ENCODE measurements at regions not wholly inside any gene's neighbourhood (a gene's known extent, or its start where the extent isn't known, plus 50 kb on each side); places are given as distances from the start of the nearest gene placed in this dataset.

DNA sequence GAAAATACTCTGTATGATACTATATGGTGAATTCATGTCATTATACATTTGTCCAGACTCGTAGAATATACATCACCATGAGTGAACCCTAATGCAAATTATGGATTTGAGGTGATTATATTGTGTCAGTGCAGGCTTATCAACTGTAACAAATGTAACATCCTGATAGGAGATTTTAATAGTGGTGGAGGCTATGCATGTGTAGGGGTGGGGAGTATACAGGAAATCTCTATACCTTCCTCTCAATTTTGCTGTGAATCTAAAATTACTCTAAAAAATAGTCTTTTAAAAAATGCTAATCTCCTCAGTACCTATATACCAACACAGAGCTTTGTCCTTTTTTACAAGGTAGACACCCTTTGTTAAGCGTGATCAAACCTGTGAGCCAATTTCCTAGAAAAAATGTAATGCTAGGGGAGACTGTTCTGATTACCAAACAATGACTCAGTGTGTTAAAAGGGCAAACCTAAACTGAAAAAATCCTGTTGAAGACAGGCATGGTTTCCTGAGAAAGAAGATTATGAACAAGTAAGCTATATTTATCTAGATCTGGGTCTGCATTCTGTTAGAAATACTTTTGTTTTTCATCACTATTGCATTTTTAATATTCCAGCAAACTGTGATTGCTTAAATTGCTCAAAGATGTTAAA is 170.9 kb downstream of the DUSP6 start:
- H3K4me3 ChIP-seq (ENCODE audit: control insufficient read depth in 2 of 3, extremely low read depth in 1 of 3, insufficient read depth in 2 of 3, low read depth in 1 of 3, low read length in 3 of 3): no peak overlapping the region
- no peak overlapping the region for H2AFZ ChIP-seq (ENCODE audit: control insufficient read depth, low read length)
- H3K27ac ChIP-seq (ENCODE audit: control insufficient read depth, insufficient read depth, low read length): peak overlapping the region; percentile 74
- H3K36me3 ChIP-seq (ENCODE audit: control insufficient read depth in 2 of 2, extremely low read depth in 1 of 2, insufficient read depth in 2 of 2, low read length in 2 of 2): no peaks in the 10 kb centered on the region
- H3K27me3 ChIP-seq (ENCODE audit: control insufficient read depth, extremely low read depth, insufficient read depth, low read length): no peaks in the 10 kb centered on the region
- TF ChIP-seq, protein P1, sequence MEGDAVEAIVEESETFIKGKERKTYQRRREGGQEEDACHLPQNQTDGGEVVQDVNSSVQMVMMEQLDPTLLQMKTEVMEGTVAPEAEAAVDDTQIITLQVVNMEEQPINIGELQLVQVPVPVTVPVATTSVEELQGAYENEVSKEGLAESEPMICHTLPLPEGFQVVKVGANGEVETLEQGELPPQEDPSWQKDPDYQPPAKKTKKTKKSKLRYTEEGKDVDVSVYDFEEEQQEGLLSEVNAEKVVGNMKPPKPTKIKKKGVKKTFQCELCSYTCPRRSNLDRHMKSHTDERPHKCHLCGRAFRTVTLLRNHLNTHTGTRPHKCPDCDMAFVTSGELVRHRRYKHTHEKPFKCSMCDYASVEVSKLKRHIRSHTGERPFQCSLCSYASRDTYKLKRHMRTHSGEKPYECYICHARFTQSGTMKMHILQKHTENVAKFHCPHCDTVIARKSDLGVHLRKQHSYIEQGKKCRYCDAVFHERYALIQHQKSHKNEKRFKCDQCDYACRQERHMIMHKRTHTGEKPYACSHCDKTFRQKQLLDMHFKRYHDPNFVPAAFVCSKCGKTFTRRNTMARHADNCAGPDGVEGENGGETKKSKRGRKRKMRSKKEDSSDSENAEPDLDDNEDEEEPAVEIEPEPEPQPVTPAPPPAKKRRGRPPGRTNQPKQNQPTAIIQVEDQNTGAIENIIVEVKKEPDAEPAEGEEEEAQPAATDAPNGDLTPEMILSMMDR (optimal IDR thresholded peaks at IDR 0.05 in 1 of 3, IDR thresholded peaks at IDR 0.05 in 1 of 3, conservative IDR thresholded peaks at IDR 0.05 in 1 of 3; ENCODE audit: extremely low read depth in 1 of 3, insufficient read depth in 2 of 3, low read length in 3 of 3): no peak
- peak overlapping the region; percentile 44 for H3K4me2 ChIP-seq (ENCODE audit: control insufficient read depth, extremely low read depth, insufficient read depth, low read depth, low read length)
- H3K9ac ChIP-seq (ENCODE audit: control insufficient read depth, extremely low read depth, insufficient read depth, low read length): no peak overlapping the region
- no peaks in the 10 kb centered on the region for H4K20me1 ChIP-seq (ENCODE audit: control insufficient read depth, extremely low read depth, insufficient read depth, low read length)
- H3K79me2 ChIP-seq (ENCODE audit: control insufficient read depth, insufficient read depth, low read length): no peaks in the 10 kb centered on the region
- peak; percentile 86 for FAIRE-seq
- dilution Hi-C loops (cut with MboI; ENCODE audit: extremely low pct_ligation_motif_present, low sequenced_read_pairs): no loop called here
- no peaks in the 10 kb centered on the region for H3K9me1 ChIP-seq (ENCODE audit: control insufficient read depth, extremely low read depth, insufficient read depth, low read length)
- DNase-seq (ENCODE audit: low read depth, low spot score): peak; percentile 17
- H3K4me1 ChIP-seq (ENCODE audit: control insufficient read depth, extremely low read depth, insufficient read depth, low read length): peaks cover 29% of the 10 kb centered on the region
- H3K9me3 ChIP-seq (ENCODE audit: control insufficient read depth, low read depth, low read length): no peaks in the 10 kb centered on the region

DNA sequence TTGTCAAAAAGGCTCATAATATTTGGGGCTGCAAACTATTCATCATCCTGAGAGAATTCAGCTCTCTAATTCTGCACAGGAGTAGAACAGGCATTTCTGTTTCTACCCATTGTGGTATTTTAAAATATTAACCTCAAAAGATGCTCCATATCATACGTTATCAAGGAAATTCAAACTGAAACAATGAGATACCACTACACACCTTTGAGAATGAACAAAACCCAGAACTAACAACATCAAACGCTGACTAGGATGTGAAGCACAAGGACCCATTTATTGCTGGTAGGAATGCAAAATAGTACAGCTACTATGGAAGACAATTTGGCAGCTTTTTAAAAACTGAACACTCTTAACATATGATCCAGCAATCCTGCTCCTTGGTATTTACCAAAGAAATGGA is 171.8 kb downstream of the DUSP6 start:
- dilution Hi-C loops (cut with MboI; ENCODE audit: extremely low pct_ligation_motif_present, low sequenced_read_pairs): no loop called here
- no peaks in the 10 kb centered on the region for H3K9me3 ChIP-seq (ENCODE audit: control insufficient read depth, low read depth, low read length)
- peak overlapping the region; percentile 74 for H3K27ac ChIP-seq (ENCODE audit: control insufficient read depth, insufficient read depth, low read length)
- H3K9ac ChIP-seq (ENCODE audit: control insufficient read depth, extremely low read depth, insufficient read depth, low read length): peak overlapping the region; percentile 13
- no peaks in the 10 kb centered on the region for H3K79me2 ChIP-seq (ENCODE audit: control insufficient read depth, insufficient read depth, low read length)
- H3K4me3 ChIP-seq (ENCODE audit: control insufficient read depth in 2 of 3, extremely low read depth in 1 of 3, insufficient read depth in 2 of 3, low read depth in 1 of 3, low read length in 3 of 3): no peak overlapping the region
- H4K20me1 ChIP-seq (ENCODE audit: control insufficient read depth, extremely low read depth, insufficient read depth, low read length): no peaks in the 10 kb centered on the region
- no peaks in the 10 kb centered on the region for H3K9me1 ChIP-seq (ENCODE audit: control insufficient read depth, extremely low read depth, insufficient read depth, low read length)
- H3K27me3 ChIP-seq (ENCODE audit: control insufficient read depth, extremely low read depth, insufficient read depth, low read length): no peaks in the 10 kb centered on the region
- peak overlapping the region; percentile 34 for H3K4me2 ChIP-seq (ENCODE audit: control insufficient read depth, extremely low read depth, insufficient read depth, low read depth, low read length)
- no peak overlapping the region for H2AFZ ChIP-seq (ENCODE audit: control insufficient read depth, low read length)
- TF ChIP-seq, protein P1 (optimal IDR thresholded peaks at IDR 0.05 in 1 of 3, IDR thresholded peaks at IDR 0.05 in 1 of 3, conservative IDR thresholded peaks at IDR 0.05 in 1 of 3; ENCODE audit: extremely low read depth in 1 of 3, insufficient read depth in 2 of 3, low read length in 3 of 3): no peak
- TF ChIP-seq EZH2 (IDR thresholded peaks at IDR 0.05; ENCODE audit: low read length): no peak
- DNase-seq (ENCODE audit: low read depth, low spot score): no peak
- H3K36me3 ChIP-seq (ENCODE audit: control insufficient read depth in 2 of 2, extremely low read depth in 1 of 2, insufficient read depth in 2 of 2, low read length in 2 of 2): no peaks in the 10 kb centered on the region
- no peak for FAIRE-seq
- peaks cover 29% of the 10 kb centered on the region for H3K4me1 ChIP-seq (ENCODE audit: control insufficient read depth, extremely low read depth, insufficient read depth, low read length)
